ENCODE measurements at regions not wholly inside any gene's neighbourhood (a gene's known extent, or its start where the extent isn't known, plus 50 kb on each side); places are given as distances from the start of the nearest gene placed in this dataset.

- intact Hi-C loops (cut with DNase I; ENCODE audit: low total_unique reads) = no loop called here
- DNase-seq (ENCODE audit: low spot score in 2 of 2) = no peak
- Histone ChIP-seq H3K4me3 (no peak overlapping the region), H3K27ac (no peak overlapping the region), H3K36me3 (no peaks in the 10 kb centered on the region), H3K9me3 (no peaks in the 10 kb centered on the region), H3K27me3 (no peaks in the 10 kb centered on the region), H3K4me1 (no peaks in the 10 kb centered on the region)
- TF ChIP-seq POLR2AphosphoS5 (IDR thresholded peaks at IDR 0.05) = no peak
- TF ChIP-seq POLR2A (IDR thresholded peaks at IDR 0.05) = no peak
- TF ChIP-seq, protein P1, sequence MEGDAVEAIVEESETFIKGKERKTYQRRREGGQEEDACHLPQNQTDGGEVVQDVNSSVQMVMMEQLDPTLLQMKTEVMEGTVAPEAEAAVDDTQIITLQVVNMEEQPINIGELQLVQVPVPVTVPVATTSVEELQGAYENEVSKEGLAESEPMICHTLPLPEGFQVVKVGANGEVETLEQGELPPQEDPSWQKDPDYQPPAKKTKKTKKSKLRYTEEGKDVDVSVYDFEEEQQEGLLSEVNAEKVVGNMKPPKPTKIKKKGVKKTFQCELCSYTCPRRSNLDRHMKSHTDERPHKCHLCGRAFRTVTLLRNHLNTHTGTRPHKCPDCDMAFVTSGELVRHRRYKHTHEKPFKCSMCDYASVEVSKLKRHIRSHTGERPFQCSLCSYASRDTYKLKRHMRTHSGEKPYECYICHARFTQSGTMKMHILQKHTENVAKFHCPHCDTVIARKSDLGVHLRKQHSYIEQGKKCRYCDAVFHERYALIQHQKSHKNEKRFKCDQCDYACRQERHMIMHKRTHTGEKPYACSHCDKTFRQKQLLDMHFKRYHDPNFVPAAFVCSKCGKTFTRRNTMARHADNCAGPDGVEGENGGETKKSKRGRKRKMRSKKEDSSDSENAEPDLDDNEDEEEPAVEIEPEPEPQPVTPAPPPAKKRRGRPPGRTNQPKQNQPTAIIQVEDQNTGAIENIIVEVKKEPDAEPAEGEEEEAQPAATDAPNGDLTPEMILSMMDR (IDR thresholded peaks at IDR 0.05) = no peak
Observed at GRCh38 chr13:107480130-107480529, 735.2 kb downstream of the LIG4 start.

DNA sequence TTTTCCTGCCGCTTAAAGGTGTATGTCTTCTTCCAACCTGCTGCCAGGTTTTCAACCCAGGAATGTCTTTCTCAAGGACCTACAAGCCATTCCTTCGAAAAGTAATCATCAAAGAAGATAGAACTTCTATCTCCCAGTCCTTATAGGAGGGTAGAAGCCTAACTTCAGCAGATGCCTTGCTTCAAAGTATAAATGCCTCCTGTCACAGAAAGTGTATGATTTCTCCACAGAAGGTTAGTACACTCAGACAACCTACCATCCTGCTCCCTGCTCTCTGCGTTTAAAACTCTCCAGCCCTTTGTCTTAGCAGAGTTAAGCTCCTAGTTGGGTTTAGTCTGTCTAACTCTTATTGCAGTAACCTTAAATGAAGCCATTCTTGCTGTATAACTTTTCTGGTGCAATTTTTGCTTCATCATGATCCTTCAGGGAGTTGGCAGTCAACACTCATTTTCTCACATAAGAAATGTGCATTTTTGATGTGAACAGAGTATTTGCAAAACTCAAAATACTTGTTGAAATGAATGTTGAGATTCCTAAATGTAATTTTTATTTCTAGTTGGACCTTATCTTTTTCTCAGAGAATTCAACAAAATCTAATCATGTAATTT lies 737.5 kb downstream of the LIG4 start:
- Histone ChIP-seq H3K4me1 (no peaks in the 10 kb centered on the region), H3K9me3 (no peaks in the 10 kb centered on the region), H3K27me3 (no peaks in the 10 kb centered on the region), H3K4me3 (no peak overlapping the region), H3K36me3 (no peaks in the 10 kb centered on the region), H3K27ac (no peak overlapping the region)
- intact Hi-C loops (cut with DNase I; ENCODE audit: low total_unique reads) = no loop called here
- no peak for TF ChIP-seq POLR2AphosphoS5 (IDR thresholded peaks at IDR 0.05)
- TF ChIP-seq POLR2A (IDR thresholded peaks at IDR 0.05) = no peak
- TF ChIP-seq, protein P1 (IDR thresholded peaks at IDR 0.05) = no peak
- DNase-seq (ENCODE audit: low spot score in 2 of 2) = no peak

- TF ChIP-seq, protein P1 (IDR thresholded peaks at IDR 0.05) = no peak
- TF ChIP-seq POLR2AphosphoS5 (IDR thresholded peaks at IDR 0.05) = no peak
- no peak for TF ChIP-seq POLR2A (IDR thresholded peaks at IDR 0.05)
- Histone ChIP-seq H3K4me3 (no peak overlapping the region), H3K4me1 (no peaks in the 10 kb centered on the region), H3K36me3 (no peaks in the 10 kb centered on the region), H3K27me3 (no peaks in the 10 kb centered on the region), H3K9me3 (no peaks in the 10 kb centered on the region), H3K27ac (no peak overlapping the region)
- intact Hi-C loops (cut with DNase I; ENCODE audit: low total_unique reads) = no loop called here
- DNase-seq (ENCODE audit: low spot score in 2 of 2) = no peak
Observed at GRCh38 chr13:107475753-107476453, 739.4 kb downstream of the LIG4 start.

DNA sequence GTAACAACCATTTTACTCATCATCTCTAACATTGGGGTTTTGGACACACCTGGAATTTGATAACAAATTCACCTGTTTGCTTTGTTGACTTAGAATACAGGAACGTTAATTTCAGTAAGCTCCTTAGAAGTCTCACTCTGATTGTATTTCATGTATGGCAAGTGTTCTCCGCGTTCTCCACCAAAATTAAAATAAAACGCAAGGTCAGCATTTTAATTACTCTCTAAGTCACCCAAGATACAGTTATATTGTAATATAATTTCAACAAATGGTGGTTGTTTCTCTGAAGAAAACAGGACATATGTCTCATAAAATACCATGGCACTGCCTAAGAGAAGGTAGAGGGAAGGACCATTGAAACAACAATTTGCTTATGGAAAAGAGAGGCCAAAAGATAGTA lies 742.1 kb downstream of the LIG4 start:
- H3K4me3 ChIP-seq = no peak overlapping the region

More for the DNA sequence above, 742.1 kb downstream of the LIG4 start:
- TF ChIP-seq POLR2AphosphoS5 (IDR thresholded peaks at IDR 0.05) = no peak
- TF ChIP-seq, protein P1 (IDR thresholded peaks at IDR 0.05) = no peak
- DNase-seq (ENCODE audit: low spot score in 2 of 2) = no peak
- Histone ChIP-seq H3K36me3 (peaks cover 4% of the 10 kb centered on the region), H3K4me1 (no peaks in the 10 kb centered on the region), H3K27ac (no peak overlapping the region), H3K9me3 (no peaks in the 10 kb centered on the region), H3K27me3 (no peaks in the 10 kb centered on the region)
- intact Hi-C loops (cut with DNase I; ENCODE audit: low total_unique reads) = no loop called here

Measured in breast epithelium (tissue), 4 donors.